HG02943 (cell line): ENCODE measurements at regions not wholly inside any gene's neighbourhood (a gene's known extent, or its start where the extent isn't known, plus 50 kb on each side); places are given as distances from the start of the nearest gene placed in this dataset.
"Not testable (repeated sequence)": the region's sequence is repeated elsewhere in the genome, so short reads cannot be mapped to it uniquely, and the experiment has no call there.

Source experiments
- ATAC-seq: cut with Tn5 transposase; IDR thresholded peaks from one replicate; pipeline ENCODE4 v1.9.1; 2021; ENCODE audit warnings: mild to moderate bottlenecking, low read depth, moderate library complexity; ENCODE audit not compliant: unreplicated experiment

- ATAC-seq, result no peak
These were observed 146.8 kb downstream of the TENT5C start for GRCh38 chr1:117752661-117753060.

- no peak for ATAC-seq
These were observed 147.4 kb downstream of the TENT5C start for GRCh38 chr1:117753232-117753631.

- ATAC-seq, result no peak
These were observed 147.8 kb downstream of the TENT5C start for GRCh38 chr1:117753652-117754051.

- no peak for ATAC-seq
These were observed 148.5 kb downstream of the TENT5C start for GRCh38 chr1:117754061-117754969.

- ATAC-seq, result no peak
These were observed 151.8 kb downstream of the TENT5C start for GRCh38 chr1:117757668-117758067.

GRCh38 chr1:117758444-117759316, 152.8 kb downstream of the TENT5C start:
- ATAC-seq, result peak; percentile 68

GRCh38 chr1:117759535-117759934, 153.7 kb downstream of the TENT5C start:
- ATAC-seq, result no peak

- no peak for ATAC-seq
These were observed 154.2 kb downstream of the TENT5C start for GRCh38 chr1:117760069-117760468.

GRCh38 chr1:117760485-117760884, 154.6 kb downstream of the TENT5C start:
- no peak for ATAC-seq

GRCh38 chr1:117767756-117768155, 161.7 kb downstream of the GDAP2 start:
- ATAC-seq, result not testable (repeated sequence)

- no peak for ATAC-seq
These were observed 158.4 kb downstream of the GDAP2 start for GRCh38 chr1:117770981-117771531.

- no peak for ATAC-seq
These were observed 150.1 kb downstream of the GDAP2 start for GRCh38 chr1:117779364-117779763.

GRCh38 chr1:117780687-117781475, 148.5 kb downstream of the GDAP2 start:
- ATAC-seq, result no peak

- no peak for ATAC-seq
These were observed 147.4 kb downstream of the GDAP2 start for GRCh38 chr1:117782056-117782455.

GRCh38 chr1:117783606-117784396, 145.6 kb downstream of the GDAP2 start:
- ATAC-seq, result no peak

- ATAC-seq, result no peak
These were observed 141.4 kb downstream of the GDAP2 start for GRCh38 chr1:117788014-117788413.

- no peak for ATAC-seq
These were observed 136.0 kb downstream of the GDAP2 start for GRCh38 chr1:117793413-117793812.

- ATAC-seq, result no peak
These were observed 135.3 kb downstream of the GDAP2 start for GRCh38 chr1:117794073-117794472.

- ATAC-seq, result no peak
These were observed 134.2 kb downstream of the GDAP2 start for GRCh38 chr1:117795190-117795589.
